ENCODE measurements at regions not wholly inside any gene's neighbourhood (a gene's known extent, or its start where the extent isn't known, plus 50 kb on each side); places are given as distances from the start of the nearest gene placed in this dataset.

DNA sequence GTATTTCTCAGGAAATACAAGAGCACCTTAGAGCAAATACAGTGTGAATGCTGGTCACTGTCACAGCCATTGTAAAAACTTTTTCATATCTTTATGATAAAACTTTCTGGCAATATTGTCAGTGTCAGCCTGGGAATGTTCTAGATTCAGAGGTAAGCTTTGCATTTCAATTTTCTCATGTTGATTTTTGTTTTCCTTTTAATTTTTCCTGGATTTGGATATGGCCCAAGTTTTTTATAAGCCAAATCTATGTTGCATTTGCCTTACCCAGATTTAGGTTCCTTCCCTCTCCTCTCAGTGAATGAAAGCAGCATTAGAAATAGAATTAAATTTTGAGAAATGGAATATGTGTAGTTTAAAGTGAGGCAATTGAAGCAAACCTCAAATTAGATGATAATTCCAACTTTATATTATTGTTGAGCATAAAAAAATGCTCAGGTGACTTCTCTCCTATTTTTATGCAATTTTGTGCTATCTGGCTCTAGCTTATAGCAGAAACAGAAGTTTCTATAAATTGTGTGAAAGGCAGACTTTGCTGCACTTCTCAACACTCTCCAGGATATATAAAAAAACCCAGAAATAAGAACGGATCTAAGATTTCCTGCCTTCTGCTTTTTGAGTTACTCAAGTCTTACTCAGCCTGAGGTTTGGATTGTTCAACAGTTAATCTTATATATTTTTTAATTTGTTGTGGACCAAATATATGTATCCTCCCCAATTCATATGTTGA lies 368.2 kb upstream of the PRICKLE1 start:
- DNase-seq, result no peak

DNA sequence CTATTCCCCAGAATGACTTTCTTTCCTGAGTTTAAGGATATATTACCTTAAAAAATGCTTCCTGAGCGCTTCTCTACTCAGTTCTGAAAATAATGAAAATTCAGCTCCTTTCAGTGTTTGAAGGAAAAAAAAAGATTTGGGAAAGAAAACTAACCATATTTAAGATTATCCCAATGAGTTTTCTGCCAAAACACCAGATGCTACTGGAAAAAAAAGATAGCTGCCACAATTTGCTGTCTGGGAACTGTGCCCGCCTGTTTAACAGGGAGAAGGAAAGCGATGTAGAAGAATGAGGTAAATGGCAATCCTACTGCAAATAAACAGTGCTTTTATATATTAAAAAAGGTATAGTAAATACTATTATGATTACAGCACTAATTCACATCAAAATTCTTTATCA lies 367.6 kb upstream of the PRICKLE1 start:
- no peak for DNase-seq

GRCh38 chr12:42953021-42953420 lies 363.5 kb upstream of the PRICKLE1 start:
- DNase-seq, result no peak

GRCh38 chr12:42946871-42947381 lies 357.4 kb upstream of the PRICKLE1 start:
- no peak for DNase-seq

DNA sequence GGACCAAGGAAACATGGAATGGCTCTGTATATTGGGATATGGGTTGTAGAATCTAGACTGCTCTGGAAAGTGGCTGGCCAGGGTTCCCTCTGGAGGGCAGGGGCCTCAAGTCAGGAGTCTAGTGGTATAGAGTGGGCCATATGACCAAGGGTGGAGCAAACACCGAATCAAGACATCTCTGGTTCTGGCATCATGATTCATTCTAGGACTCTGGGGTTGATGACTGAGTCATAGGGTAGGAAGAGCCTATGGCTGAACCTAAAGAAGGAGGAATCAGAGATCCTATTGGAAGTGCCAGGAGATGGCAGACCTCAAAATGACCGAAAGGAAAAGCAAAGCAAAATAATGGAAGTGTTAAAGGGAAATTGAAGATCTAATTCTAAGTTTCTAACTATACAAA lies 356.4 kb upstream of the PRICKLE1 start:
- no peak for DNase-seq

GRCh38 chr12:42944516-42944915 lies 355.0 kb upstream of the PRICKLE1 start:
- no peak for DNase-seq

GRCh38 chr12:42936991-42937390 lies 347.4 kb upstream of the PRICKLE1 start:
- DNase-seq, result no peak

- no peak for DNase-seq
Measured at GRCh38 chr12:42936260-42936659, 346.7 kb upstream of the PRICKLE1 start.

DNA sequence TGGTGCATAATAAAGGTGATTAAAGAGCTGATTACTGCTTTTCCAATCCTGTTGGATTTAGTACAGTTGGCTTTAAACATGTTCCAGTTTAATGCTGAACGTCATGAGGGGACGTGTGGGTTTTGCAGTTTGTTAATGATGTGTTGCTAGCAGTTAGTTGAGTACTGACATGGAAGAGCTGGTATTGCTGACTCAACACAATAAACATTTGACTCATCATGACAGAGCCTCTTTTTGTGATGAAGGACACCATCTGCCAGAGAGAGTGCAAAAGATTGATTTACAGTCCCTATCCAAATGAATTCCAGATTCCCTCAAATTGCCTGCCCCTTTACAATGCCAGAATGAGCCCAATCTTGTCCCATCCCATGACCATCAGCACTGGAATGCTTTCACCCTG lies 346.2 kb upstream of the PRICKLE1 start:
- DNase-seq, result no peak

- DNase-seq, result no peak
Measured at GRCh38 chr12:42935090-42935489, 345.5 kb upstream of the PRICKLE1 start.

DNA sequence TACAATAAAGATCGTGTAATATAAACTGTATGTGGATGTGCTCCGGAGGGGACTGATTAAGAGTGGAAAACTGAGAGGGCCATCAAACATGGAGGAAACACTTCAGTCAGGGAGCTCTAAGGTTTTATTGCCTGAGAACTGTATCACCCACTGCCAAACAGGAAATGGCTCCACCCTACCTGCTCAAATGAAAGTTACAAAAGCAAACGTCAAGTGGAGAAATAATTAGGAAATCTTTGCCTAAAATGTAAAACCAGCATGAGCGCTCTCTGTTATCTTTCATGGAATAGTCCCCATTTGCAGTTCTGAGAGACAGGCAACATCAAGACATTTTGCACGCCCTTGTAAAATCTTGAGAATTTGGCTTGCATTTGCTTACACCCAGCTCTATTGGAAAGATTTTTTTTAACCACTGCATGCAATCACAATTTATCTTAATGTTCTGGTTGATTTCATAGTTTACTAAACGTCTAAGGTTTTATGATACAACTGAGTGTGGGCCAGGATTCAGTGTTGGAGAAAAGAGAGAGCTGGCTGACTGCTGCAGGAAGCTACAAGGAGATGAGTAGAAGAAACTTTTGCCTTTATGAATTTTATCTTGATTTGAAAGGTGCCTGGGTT lies 344.0 kb upstream of the PRICKLE1 start:
- no peak for DNase-seq

- DNase-seq, result no peak
Measured at GRCh38 chr12:42932936-42933335, 343.4 kb upstream of the PRICKLE1 start.

DNA sequence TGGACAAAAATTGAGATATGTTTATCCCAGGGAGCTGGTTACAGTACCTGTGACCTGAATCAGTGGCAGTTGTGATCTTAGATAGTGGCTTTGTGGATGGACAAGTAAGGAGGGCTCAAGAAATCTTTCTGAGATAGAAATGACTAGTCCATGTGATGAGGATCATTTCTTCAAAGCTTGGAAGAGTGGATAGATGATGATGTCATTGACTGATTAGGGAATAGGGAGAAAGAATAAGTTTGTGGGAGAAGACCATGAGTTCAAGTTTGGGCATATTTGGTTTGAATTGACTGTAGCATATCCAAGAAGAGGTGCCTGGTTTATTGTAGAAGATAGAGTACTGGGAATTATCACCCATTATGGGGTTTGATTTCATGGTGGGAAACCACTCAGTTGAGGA lies 336.7 kb upstream of the PRICKLE1 start:
- no peak for DNase-seq

GRCh38 chr12:42924482-42924881 lies 334.9 kb upstream of the PRICKLE1 start:
- no peak for DNase-seq

DNA sequence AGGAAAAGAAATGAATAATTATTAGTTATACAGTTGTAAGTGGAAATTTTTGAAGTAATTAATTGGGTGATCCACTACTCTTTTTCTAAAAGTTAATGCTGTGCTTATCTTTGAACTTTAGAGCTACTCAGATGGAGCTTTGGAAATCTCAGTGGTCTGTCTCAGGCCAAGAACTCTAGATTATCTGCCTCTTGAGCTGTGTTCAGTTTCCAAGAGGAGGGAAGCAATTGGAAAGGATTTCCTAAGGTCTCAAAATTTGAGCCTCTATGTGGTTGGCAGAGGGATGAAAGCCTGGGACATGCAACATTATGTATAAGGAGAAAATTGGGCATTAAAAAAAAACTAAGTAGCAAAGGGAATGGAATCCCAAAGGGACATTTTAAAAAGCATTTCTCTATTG lies 334.0 kb upstream of the PRICKLE1 start:
- no peak for DNase-seq

GRCh38 chr12:42923156-42923555 lies 333.6 kb upstream of the PRICKLE1 start:
- no peak for DNase-seq

DNA sequence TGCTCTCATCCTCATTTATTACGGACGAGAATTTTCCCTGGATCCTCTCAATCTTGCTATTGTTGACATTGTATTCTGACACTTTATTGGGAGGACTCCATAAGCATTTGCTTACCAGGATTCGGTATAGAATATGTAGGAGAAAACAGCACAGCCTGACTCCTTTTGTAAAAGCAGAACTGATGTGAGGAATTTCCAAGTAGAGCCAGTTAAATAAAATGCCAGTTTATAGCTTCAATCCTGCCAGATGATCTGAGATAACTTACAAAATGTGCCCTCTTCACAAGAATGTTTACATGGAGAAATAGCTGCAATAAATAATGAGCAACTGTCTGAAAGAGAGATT lies 332.9 kb upstream of the PRICKLE1 start:
- DNase-seq, result no peak

DNA sequence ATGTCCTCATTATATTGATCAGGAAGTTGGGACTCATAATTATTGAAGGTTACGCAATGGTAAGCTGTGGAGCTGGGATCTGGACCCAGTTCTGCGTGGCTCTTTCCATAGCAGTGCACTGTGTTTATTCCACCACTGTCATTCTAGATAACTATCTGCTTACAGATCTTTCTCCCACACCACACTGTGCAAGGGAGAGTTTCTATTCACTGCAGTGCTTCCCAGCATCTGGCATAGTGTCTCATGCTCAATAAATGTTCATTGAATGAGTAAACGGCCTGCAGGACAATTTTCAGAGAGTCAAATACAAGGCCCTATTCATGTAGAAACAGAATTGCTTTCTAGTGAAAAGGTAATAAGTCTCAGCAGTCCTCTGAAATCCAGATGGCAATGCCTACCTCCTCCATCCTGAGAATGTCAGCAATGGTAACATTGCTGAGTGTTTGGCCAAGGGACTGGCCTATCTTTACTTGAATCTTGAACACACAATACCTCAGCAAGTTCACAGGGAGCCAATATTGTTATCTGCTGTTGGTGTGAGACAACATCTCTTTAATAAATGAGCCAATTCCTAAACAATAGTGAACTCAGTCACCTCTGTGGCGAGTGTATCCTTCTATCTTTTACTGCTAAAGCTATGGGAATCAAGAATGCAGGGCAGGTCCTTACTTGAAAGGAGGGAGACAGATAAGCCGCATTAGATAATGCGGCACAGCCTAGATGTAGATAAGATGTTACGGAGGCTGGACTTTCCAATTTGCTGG lies 332.4 kb upstream of the PRICKLE1 start:
- no peak for DNase-seq

DNA sequence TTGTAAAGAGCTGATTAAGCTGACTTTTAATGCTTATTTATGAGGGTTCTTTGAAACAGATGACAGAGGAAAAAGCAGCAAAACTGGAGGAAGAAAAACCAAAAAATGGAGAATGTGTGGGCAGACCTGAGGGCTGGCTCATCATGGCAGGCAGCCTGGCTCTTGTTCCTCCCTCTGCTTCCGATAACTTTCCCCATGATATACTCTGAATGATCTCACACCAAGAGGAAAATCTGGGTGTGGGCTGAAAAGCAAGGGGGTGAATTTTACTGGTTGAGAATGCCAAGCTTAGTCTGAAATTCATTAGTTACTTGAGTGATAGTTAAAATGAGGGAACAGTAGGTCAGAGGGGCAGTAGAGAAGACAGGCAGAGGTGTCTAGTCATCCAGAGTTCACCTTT lies 330.1 kb upstream of the PRICKLE1 start:
- DNase-seq, result no peak

DNA sequence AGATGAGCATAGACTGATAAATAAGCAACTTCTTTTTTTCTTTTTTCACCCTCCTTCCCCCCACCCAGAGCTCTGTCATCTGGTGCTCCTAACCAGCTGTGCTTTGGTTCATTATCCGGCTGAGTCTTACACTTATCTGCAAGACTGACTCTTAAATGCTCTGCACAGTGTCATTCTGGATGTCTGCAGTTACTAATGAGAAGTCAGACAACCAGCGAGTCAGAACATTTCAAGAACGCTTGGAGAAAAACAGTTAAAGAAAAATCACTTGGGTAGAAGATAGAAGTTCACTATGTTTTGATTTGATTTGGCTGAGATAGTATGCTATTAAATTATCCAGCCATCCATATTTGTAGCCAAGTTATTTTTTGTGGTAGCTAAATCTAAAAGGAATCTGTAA lies 328.9 kb upstream of the PRICKLE1 start:
- no peak for DNase-seq

DNA sequence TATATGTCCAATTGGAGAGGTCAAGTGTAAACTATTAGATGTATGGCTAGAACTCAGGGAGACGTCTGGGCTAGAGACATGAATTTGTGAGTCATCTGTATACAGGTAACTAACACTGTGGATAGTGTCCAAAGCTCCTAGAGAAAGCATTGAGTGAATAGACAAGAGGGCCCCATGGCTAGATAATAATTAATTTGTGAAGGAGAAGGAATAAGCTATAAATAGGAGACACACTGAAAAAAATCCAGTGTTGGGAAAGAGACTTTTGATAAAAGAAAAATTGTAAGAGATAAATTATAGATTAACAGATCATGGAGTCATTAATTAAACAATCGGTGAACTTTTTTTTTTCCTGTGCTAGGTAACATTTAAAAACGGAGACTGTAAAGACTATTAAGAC lies 326.6 kb upstream of the PRICKLE1 start:
- no peak for DNase-seq

DNA sequence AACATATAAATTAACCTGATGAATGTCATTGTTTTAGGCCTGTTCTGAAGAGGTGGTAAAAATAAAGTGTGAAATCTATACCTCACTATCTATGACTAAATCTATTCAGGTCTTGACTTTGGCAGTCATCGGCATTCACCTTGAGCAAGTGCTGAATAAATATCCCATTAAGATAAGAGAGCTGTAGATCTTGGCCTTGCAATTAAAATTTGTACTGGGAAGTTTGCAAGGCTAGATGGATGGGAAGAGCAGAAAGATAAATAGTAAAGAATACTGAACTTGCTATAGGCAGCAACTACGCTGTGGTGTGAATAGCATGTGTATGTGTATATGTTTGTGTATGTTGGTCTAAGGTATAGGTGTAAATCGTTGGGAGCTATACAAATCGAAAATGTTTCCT lies 325.9 kb upstream of the PRICKLE1 start:
- no peak for DNase-seq

- no peak for DNase-seq
Measured at GRCh38 chr12:42912367-42912766, 322.8 kb upstream of the PRICKLE1 start.

DNA sequence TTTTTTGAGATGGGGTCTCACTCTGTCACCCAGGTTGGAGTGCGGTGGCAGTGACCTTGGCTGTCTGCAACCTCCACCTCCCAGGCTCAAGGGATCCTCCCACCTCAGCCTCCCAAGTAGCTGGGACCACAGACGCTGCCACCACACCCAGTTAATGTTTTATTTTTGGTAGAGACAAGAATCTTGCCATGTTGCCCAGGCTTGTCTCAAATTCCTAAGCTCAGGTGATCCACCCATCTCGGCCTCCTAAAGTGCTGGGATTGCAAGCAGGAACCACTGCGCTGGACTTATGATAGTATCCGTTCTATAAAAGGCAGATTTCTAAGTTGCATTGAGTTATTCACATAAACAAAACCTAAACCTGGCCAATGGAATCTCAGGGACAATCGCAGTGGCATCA lies 321.1 kb upstream of the PRICKLE1 start:
- no peak for DNase-seq
